ENCODE measurements at regions not wholly inside any gene's neighbourhood (a gene's known extent, or its start where the extent isn't known, plus 50 kb on each side); places are given as distances from the start of the nearest gene placed in this dataset.
A peak's percentile ranks its signal among the peaks of the same experiment; 100 is the strongest.

- no peaks in the 10 kb centered on the region for H3K79me2 ChIP-seq (replicated peaks; ENCODE audit: insufficient read depth)
Observed at GRCh38 chr4:14743601-14744000, 258.7 kb upstream of the CPEB2 start.

More at GRCh38 chr4:14743601-14744000, 258.7 kb upstream of the CPEB2 start:
- H3K36me3 Mint-ChIP-seq (ENCODE audit: low read depth), result no peaks in the 10 kb centered on the region
- H3K27me3 Mint-ChIP-seq (ENCODE audit: insufficient read depth, low read depth, poor library complexity), result no peaks in the 10 kb centered on the region
- H3K27ac Mint-ChIP-seq, result no peak overlapping the region
- no peak overlapping the region for H3K4me3 Mint-ChIP-seq
- no peaks in the 10 kb centered on the region for H3K27me3 ChIP-seq (ENCODE audit: insufficient read depth)
- no peak overlapping the region for H3K27ac ChIP-seq (ENCODE audit: low read depth)
- no peak overlapping the region for H3K4me2 ChIP-seq
- no peaks in the 10 kb centered on the region for H3K36me3 ChIP-seq (ENCODE audit: insufficient read depth)
- no peak for TF ChIP-seq CTCF (conservative IDR thresholded peaks at IDR 0.05; ENCODE audit: low read depth in 2 of 2)
- no peak for TF ChIP-seq ZNF114 (CRISPR knock-in tag; IDR thresholded peaks at IDR 0.05)
- TF ChIP-seq STAT1 (IDR thresholded peaks at IDR 0.05; ENCODE audit: unreplicated experiment), result no peak
- no peak for TF ChIP-seq POLR2AphosphoS5 (IDR thresholded peaks at IDR 0.05; ENCODE audit: low read depth)
- no peak for TF ChIP-seq EZH2phosphoT487 (IDR thresholded peaks at IDR 0.05; ENCODE audit: unreplicated experiment)
- TF ChIP-seq ETS1 (IDR thresholded peaks at IDR 0.05), result no peak
- no peak for TF ChIP-seq NANOG (IDR thresholded peaks at IDR 0.05; ENCODE audit: borderline replicate concordance)
- TF ChIP-seq ZNF331 (CRISPR knock-in tag; IDR thresholded peaks at IDR 0.05; ENCODE audit: low read depth), result no peak
- no peak for TF ChIP-seq REST (IDR thresholded peaks at IDR 0.05; ENCODE audit: unreplicated experiment)
- no peak for TF ChIP-seq CREB1 (CRISPR knock-in tag; IDR thresholded peaks at IDR 0.05; ENCODE audit: low read depth)
- no peak for TF ChIP-seq EZH2 (IDR thresholded peaks at IDR 0.05; ENCODE audit: low read depth, unreplicated experiment)
- no peak for TF ChIP-seq JUNB (IDR thresholded peaks at IDR 0.05; ENCODE audit: unreplicated experiment)
- TF ChIP-seq ZNF462 (CRISPR knock-in tag; IDR thresholded peaks at IDR 0.05), result no peak
- no peaks in the 10 kb centered on the region; the same call in 1 of the 2 replicates for H3K9me2 ChIP-seq (ENCODE audit: insufficient read depth)
- no peaks in the 10 kb centered on the region for H4K20me1 ChIP-seq (replicated peaks; ENCODE audit: insufficient read depth)
- no peak overlapping the region for H3K4me3 ChIP-seq
- no peaks in the 10 kb centered on the region for H3K9me3 Mint-ChIP-seq
- DNase-seq (ENCODE audit: low spot score), result no peak
- H3K4me1 Mint-ChIP-seq, result peaks cover 16% of the 10 kb centered on the region
- peaks cover 4% of the 10 kb centered on the region; the same call in 1 of the 2 replicates for H3K4me1 ChIP-seq (ENCODE audit: insufficient read depth)
- peak overlapping the region; percentile 8; the same call in 1 of the 2 replicates for H2AFZ ChIP-seq
- no peak for ATAC-seq
- no peaks in the 10 kb centered on the region for H3F3A ChIP-seq (replicated peaks; ENCODE audit: low read depth)

Data from GM23338 (cell line).